Osteoblast (primary cell): ENCODE measurements at regions not wholly inside any gene's neighbourhood (a gene's known extent, or its start where the extent isn't known, plus 50 kb on each side); places are given as distances from the start of the nearest gene placed in this dataset.
A peak's percentile ranks its signal among the peaks of the same experiment; 100 is the strongest.

ENCODE experiments used
- DNase-seq: peaks from one replicate; pipeline ENCODE4 v3.0.0; 2011; ENCODE audit warnings: low spot score, mixed read lengths; ENCODE audit not compliant: insufficient read length; ENCODE audit errors: missing footprints
- H2AFZ ChIP-seq: 2 replicates; pipeline ENCODE4 v1.6.0; 2011; ENCODE audit warnings: mild to moderate bottlenecking, low read length
- H3K27ac ChIP-seq: 2 replicates; pipeline ENCODE4 v1.5.1; 2011; ENCODE audit warnings: mild to moderate bottlenecking, low read depth, low read length, moderate library complexity
- H3K27me3 ChIP-seq: 2 replicates; pipeline ENCODE4 v1.6.0; 2012; ENCODE audit warnings: mild to moderate bottlenecking, control low read depth, inconsistent platforms, low read length, moderate library complexity; ENCODE audit not compliant: insufficient read depth
- H3K36me3 ChIP-seq: 2 replicates; pipeline ENCODE4 v1.5.1; 2011; ENCODE audit warnings: mild to moderate bottlenecking, low read length, control low read depth, moderate library complexity; ENCODE audit not compliant: insufficient read depth
- H3K4me1 ChIP-seq: 2 replicates; pipeline ENCODE4 v1.5.1; 2011; ENCODE audit warnings: mild to moderate bottlenecking, low read length, control low read depth, moderate library complexity; ENCODE audit not compliant: insufficient read depth
- H3K4me2 ChIP-seq: 2 replicates; pipeline ENCODE4 v1.6.0; 2011; ENCODE audit warnings: mild to moderate bottlenecking, low read length; ENCODE audit not compliant: insufficient read depth
- H3K4me3 ChIP-seq: fragments of 200-600 bp; sonication (generic); 3 replicates; pipeline ENCODE4 v1.5.1; 2012; ENCODE audit warnings: mild to moderate bottlenecking, low read length, inconsistent platforms; ENCODE audit not compliant: insufficient read depth
- H3K79me2 ChIP-seq: 2 replicates; pipeline ENCODE4 v1.6.0; 2012; ENCODE audit warnings: mild to moderate bottlenecking, low read length, control low read depth, inconsistent platforms; ENCODE audit not compliant: insufficient read depth
- H3K9me3 ChIP-seq: 2 replicates; pipeline ENCODE4 v1.5.1; 2011; ENCODE audit warnings: low read depth, low read length, control low read depth
- H4K20me1 ChIP-seq: 2 replicates; pipeline ENCODE4 v1.6.0; 2012; ENCODE audit warnings: mild to moderate bottlenecking, low read length, control low read depth; ENCODE audit not compliant: insufficient read depth
- TF ChIP-seq, protein P1 (sequence below): IDR thresholded peaks from 2 replicates; pipeline ENCODE4 v1.5.1; 2011; ENCODE audit warnings: mild to moderate bottlenecking, low read depth, low read length, moderate library complexity; ENCODE audit errors: extremely low read depth

DNA sequence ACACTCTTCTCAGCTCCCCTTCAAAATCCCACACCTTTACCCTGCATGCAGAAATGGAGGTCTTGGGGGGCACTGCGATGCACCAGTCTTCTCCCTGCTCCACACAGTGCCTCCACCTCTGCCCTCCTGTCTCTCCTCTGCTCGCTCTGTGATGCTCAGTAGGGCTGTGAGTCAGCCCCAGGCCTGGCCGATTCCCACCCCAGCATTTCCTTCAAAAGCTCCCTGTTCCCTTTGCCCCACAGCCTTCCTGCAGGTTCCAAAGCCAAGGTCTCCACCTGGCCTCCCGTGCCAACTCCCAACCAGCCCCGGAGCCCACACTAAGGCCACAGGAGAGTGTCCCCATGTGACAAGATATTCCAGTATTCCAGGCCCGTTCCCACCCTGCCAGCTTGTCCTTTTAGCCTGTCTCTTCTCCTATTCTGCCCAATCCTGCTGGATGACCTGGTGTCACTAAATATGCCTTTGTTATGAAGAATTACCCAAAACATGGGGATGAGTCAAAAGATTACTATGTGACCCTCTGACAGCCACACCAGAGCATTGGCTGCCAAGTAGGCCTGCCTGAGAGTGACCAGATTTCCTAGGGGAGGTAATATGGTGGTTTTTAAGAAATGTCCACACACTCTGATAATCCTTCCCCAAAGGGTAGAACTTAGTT, 118.9 kb upstream of the NXT1 start:
- Histone ChIP-seq H3K9me3 (peaks cover 3% of the 10 kb centered on the region), H3K27ac (peak overlapping the region; percentile 52), H4K20me1 (no peaks in the 10 kb centered on the region), H3K4me1 (peaks cover 47% of the 10 kb centered on the region), H3K4me3 (no peak overlapping the region), H3K36me3 (no peaks in the 10 kb centered on the region), H2AFZ (no peak overlapping the region), H3K4me2 (peak overlapping the region; percentile 28), H3K79me2 (no peaks in the 10 kb centered on the region), H3K27me3 (peaks cover 5% of the 10 kb centered on the region)
- TF ChIP-seq, protein P1, sequence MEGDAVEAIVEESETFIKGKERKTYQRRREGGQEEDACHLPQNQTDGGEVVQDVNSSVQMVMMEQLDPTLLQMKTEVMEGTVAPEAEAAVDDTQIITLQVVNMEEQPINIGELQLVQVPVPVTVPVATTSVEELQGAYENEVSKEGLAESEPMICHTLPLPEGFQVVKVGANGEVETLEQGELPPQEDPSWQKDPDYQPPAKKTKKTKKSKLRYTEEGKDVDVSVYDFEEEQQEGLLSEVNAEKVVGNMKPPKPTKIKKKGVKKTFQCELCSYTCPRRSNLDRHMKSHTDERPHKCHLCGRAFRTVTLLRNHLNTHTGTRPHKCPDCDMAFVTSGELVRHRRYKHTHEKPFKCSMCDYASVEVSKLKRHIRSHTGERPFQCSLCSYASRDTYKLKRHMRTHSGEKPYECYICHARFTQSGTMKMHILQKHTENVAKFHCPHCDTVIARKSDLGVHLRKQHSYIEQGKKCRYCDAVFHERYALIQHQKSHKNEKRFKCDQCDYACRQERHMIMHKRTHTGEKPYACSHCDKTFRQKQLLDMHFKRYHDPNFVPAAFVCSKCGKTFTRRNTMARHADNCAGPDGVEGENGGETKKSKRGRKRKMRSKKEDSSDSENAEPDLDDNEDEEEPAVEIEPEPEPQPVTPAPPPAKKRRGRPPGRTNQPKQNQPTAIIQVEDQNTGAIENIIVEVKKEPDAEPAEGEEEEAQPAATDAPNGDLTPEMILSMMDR, result no peak
- peak; percentile 75 for DNase-seq

DNA sequence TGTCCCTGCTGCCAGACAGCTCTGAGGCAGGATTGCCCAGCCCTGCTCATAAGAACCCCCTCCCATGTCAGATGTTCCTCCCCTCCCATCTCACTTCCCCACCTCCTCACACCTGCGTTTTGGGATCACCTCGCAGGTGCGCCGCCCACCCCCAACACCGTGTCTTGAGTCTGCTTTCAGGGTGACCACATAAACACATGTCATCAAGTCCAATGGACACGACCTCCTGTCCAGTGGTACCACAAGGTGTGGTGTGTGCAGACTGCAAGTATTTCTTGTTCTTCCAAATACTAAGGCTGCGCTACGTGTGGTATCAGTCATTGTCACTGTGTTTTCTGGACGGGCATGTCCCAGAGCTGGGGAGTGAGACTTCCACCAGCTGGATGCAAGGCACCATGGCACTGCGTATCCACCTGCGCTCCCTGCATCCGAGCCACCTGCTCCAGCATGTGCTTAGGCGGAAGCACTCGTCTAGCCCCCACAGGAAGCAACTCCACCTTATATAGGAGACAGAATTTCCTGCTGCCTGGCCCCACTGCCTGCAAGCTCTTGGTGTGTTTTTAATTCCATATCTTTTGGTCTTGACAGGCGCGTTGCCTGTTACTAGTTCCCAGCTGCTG, 119.7 kb upstream of the NXT1 start:
- H3K4me1 ChIP-seq, result peaks cover 55% of the 10 kb centered on the region
- H3K79me2 ChIP-seq, result no peaks in the 10 kb centered on the region
- H4K20me1 ChIP-seq, result no peaks in the 10 kb centered on the region
- H3K27ac ChIP-seq, result peak overlapping the region; percentile 52
- H2AFZ ChIP-seq, result no peak overlapping the region
- H3K36me3 ChIP-seq, result no peaks in the 10 kb centered on the region
- no peak overlapping the region for H3K4me2 ChIP-seq
- DNase-seq, result no peak
- TF ChIP-seq, protein P1, result no peak
- H3K9me3 ChIP-seq, result peaks cover 3% of the 10 kb centered on the region
- no peak overlapping the region for H3K4me3 ChIP-seq
- H3K27me3 ChIP-seq, result no peaks in the 10 kb centered on the region

DNA sequence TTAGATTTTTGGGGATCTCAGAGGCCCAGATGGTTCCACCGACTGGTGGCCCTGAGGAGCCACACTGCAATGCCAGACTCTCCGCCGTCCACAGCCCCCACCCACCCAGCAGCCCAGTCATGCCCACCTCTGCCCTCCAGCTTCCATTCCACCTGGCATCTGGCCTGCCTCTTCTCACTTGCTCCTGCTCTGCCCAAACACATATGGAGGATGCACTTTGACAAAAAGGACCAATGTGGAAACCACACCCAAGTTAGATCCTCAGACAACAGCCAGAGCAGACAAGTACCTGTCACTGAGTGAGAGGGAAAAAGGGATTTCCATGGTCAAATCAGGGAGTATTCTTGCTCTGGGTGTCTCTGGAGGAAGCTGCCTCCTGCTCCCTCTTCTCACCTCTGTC, 120.6 kb upstream of the NXT1 start:
- H3K4me1 ChIP-seq, result peaks cover 59% of the 10 kb centered on the region

DNA sequence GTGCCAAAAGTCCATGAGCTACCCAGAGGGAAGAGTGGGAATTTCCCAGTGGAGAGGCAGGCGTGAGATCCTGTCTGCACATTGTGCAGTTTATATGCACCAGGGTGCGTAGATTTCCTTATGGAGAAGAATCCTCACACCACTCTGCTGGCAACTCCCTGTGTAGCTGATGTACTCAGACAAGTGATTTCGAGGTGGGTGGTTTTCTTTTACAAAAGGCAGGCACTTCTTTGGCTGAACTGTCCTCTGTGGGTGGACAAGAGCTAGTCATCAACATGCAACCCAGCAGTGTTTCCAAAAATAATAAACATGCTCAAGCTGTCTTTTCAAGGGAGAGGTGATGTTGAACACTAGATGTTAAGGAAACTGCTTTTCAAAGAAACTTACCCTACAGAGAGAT, 121.7 kb upstream of the NXT1 start:
- Histone ChIP-seq H3K27ac (peak overlapping the region; percentile 40), H3K4me1 (peaks cover 54% of the 10 kb centered on the region)
- TF ChIP-seq, protein P1, result no peak

More for the DNA sequence above, 120.6 kb upstream of the NXT1 start:
- Histone ChIP-seq H3K27me3 (no peaks in the 10 kb centered on the region), H3K4me2 (no peak overlapping the region), H2AFZ (no peak overlapping the region), H3K36me3 (no peaks in the 10 kb centered on the region), H3K27ac (no peak overlapping the region), H3K4me3 (no peak overlapping the region), H4K20me1 (no peaks in the 10 kb centered on the region), H3K79me2 (no peaks in the 10 kb centered on the region), H3K9me3 (peaks cover 3% of the 10 kb centered on the region)
- TF ChIP-seq, protein P1, result no peak
- DNase-seq, result no peak

More for the DNA sequence above, 121.7 kb upstream of the NXT1 start:
- H3K4me3 ChIP-seq, result no peak overlapping the region
- no peak overlapping the region for H2AFZ ChIP-seq
- H3K4me2 ChIP-seq, result peak overlapping the region; percentile 39
- H3K27me3 ChIP-seq, result no peaks in the 10 kb centered on the region
- H3K36me3 ChIP-seq, result no peaks in the 10 kb centered on the region
- no peaks in the 10 kb centered on the region for H3K79me2 ChIP-seq
- peaks cover 3% of the 10 kb centered on the region for H3K9me3 ChIP-seq
- no peaks in the 10 kb centered on the region for H4K20me1 ChIP-seq
- peak; percentile 90 for DNase-seq
